ENCODE measurements at regions not wholly inside any gene's neighbourhood (a gene's known extent, or its start where the extent isn't known, plus 50 kb on each side); places are given as distances from the start of the nearest gene placed in this dataset.
"Not testable (repeated sequence)": the region's sequence is repeated elsewhere in the genome, so short reads cannot be mapped to it uniquely, and the experiment has no call there.

- ChIA-PET POLR2A (no interaction called here), CTCF (no interaction called here)
Observed at GRCh38 chr12:83886479-83886878, 1026.1 kb downstream of the SLC6A15 start.

- POLR2A ChIA-PET, CTCF ChIA-PET: not testable (repeated sequence)
Observed at GRCh38 chr12:83870921-83871599, 1041.5 kb downstream of the SLC6A15 start.

GRCh38 chr12:83866477-83866876 is 1046.1 kb downstream of the SLC6A15 start:
- ChIA-PET CTCF (no interaction called here), POLR2A (no interaction called here)

GRCh38 chr12:83865431-83865830 is 1047.2 kb downstream of the SLC6A15 start:
- CTCF ChIA-PET: no interaction called here
- POLR2A ChIA-PET: no interaction called here

- ChIA-PET CTCF (no interaction called here), POLR2A (no interaction called here)
Observed at GRCh38 chr12:83864054-83864453, 1048.5 kb downstream of the SLC6A15 start.

- CTCF ChIA-PET: no interaction called here
- POLR2A ChIA-PET: no interaction called here
Observed at GRCh38 chr12:83859021-83859420, 1053.6 kb downstream of the SLC6A15 start.

- CTCF ChIA-PET: no interaction called here
- POLR2A ChIA-PET: no interaction called here
Observed at GRCh38 chr12:83856803-83857202, 1055.8 kb downstream of the SLC6A15 start.

- ChIA-PET POLR2A (no interaction called here), CTCF (no interaction called here)
Observed at GRCh38 chr12:83850531-83850930, 1062.1 kb downstream of the SLC6A15 start.

GRCh38 chr12:83848702-83849101 is 1063.9 kb downstream of the SLC6A15 start:
- ChIA-PET POLR2A (no interaction called here), CTCF (no interaction called here)

GRCh38 chr12:83843541-83843940 is 1069.1 kb downstream of the SLC6A15 start:
- CTCF ChIA-PET: no interaction called here

GRCh38 chr12:83841620-83842019 is 1071.0 kb downstream of the SLC6A15 start:
- ChIA-PET POLR2A (no interaction called here), CTCF (no interaction called here)

More at GRCh38 chr12:83843541-83843940, 1069.1 kb downstream of the SLC6A15 start:
- POLR2A ChIA-PET: no interaction called here

- ChIA-PET CTCF (no interaction called here), POLR2A (no interaction called here)
Observed at GRCh38 chr12:83827860-83828259, 1084.7 kb downstream of the SLC6A15 start.

- ChIA-PET POLR2A (no interaction called here), CTCF (no interaction called here)
Observed at GRCh38 chr12:83827193-83827592, 1085.4 kb downstream of the SLC6A15 start.

- CTCF ChIA-PET: interaction anchor here (0.7 kb wide), 1 partner anchor 10 kb away, joined by 4 read pairs; no protein-coding TSS in a partner anchor
Observed at GRCh38 chr12:83826112-83826511, 1086.5 kb downstream of the SLC6A15 start.

GRCh38 chr12:83823386-83824045 is 1089.1 kb downstream of the SLC6A15 start:
- POLR2A ChIA-PET: no interaction called here
- CTCF ChIA-PET: interaction anchor here (1.0 kb wide), 1 partner anchor 1137 kb away, joined by 8 read pairs; the partner anchor contains the start of gene TMTC2

More at GRCh38 chr12:83826112-83826511, 1086.5 kb downstream of the SLC6A15 start:
- POLR2A ChIA-PET: no interaction called here

GRCh38 chr12:83821967-83822366 is 1090.6 kb downstream of the SLC6A15 start:
- CTCF ChIA-PET: no interaction called here
- POLR2A ChIA-PET: no interaction called here

GRCh38 chr12:83818881-83819280 is 1093.7 kb downstream of the SLC6A15 start:
- CTCF ChIA-PET: no interaction called here
- POLR2A ChIA-PET: no interaction called here

- CTCF ChIA-PET: no interaction called here
Observed at GRCh38 chr12:83817730-83818129, 1094.9 kb downstream of the SLC6A15 start.

GRCh38 chr12:83808591-83808990 is 1104.0 kb downstream of the SLC6A15 start:
- ChIA-PET POLR2A (no interaction called here), CTCF (no interaction called here)

More at GRCh38 chr12:83817730-83818129, 1094.9 kb downstream of the SLC6A15 start:
- POLR2A ChIA-PET: no interaction called here

GRCh38 chr12:83807871-83808270 is 1104.7 kb downstream of the SLC6A15 start:
- ChIA-PET CTCF (no interaction called here), POLR2A (no interaction called here)

- CTCF ChIA-PET: no interaction called here
- POLR2A ChIA-PET: no interaction called here
Observed at GRCh38 chr12:83805873-83806272, 1106.7 kb downstream of the SLC6A15 start.
